ENCODE measurements at regions not wholly inside any gene's neighbourhood (a gene's known extent, or its start where the extent isn't known, plus 50 kb on each side); places are given as distances from the start of the nearest gene placed in this dataset.

DNA sequence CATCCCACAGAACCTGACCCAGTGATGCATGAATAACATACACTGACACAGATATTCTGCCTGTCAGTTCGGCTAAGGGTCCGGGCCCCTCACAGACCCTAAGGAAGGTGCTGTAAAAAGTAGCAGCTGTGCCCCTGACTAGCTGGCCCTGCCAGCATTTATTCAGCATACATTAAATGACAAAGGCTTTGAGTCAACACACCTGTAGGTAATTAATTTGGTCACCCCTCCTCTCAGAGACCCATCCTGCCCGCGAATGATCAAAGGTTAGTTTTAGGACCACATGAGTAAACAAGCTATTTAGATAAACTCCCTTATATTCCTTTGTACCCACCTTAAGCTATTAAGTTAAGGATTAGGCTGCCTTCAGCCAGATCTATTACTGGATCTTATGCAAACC is 429.0 kb upstream of the NWD2 start:
- H3K27me3 Mint-ChIP-seq (ENCODE audit: unreplicated experiment) = no peaks in the 10 kb centered on the region
- no peaks in the 10 kb centered on the region for H3K4me1 Mint-ChIP-seq (ENCODE audit: low read depth, unreplicated experiment)
- no peak overlapping the region for H3K27ac Mint-ChIP-seq (ENCODE audit: unreplicated experiment)
- H3K4me3 Mint-ChIP-seq (ENCODE audit: low read depth, unreplicated experiment) = no peak overlapping the region
- H3K9me3 Mint-ChIP-seq (ENCODE audit: low read depth, unreplicated experiment) = no peaks in the 10 kb centered on the region
- no peak for DNase-seq
- no peaks in the 10 kb centered on the region for H3K36me3 Mint-ChIP-seq (ENCODE audit: insufficient read depth, unreplicated experiment)
- TF ChIP-seq, protein P1, sequence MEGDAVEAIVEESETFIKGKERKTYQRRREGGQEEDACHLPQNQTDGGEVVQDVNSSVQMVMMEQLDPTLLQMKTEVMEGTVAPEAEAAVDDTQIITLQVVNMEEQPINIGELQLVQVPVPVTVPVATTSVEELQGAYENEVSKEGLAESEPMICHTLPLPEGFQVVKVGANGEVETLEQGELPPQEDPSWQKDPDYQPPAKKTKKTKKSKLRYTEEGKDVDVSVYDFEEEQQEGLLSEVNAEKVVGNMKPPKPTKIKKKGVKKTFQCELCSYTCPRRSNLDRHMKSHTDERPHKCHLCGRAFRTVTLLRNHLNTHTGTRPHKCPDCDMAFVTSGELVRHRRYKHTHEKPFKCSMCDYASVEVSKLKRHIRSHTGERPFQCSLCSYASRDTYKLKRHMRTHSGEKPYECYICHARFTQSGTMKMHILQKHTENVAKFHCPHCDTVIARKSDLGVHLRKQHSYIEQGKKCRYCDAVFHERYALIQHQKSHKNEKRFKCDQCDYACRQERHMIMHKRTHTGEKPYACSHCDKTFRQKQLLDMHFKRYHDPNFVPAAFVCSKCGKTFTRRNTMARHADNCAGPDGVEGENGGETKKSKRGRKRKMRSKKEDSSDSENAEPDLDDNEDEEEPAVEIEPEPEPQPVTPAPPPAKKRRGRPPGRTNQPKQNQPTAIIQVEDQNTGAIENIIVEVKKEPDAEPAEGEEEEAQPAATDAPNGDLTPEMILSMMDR (IDR thresholded peaks at IDR 0.05; ENCODE audit: unreplicated experiment) = no peak
- CTCF ChIA-PET = no interaction called here
- intact Hi-C loops (cut with micrococcal nuclease; ENCODE audit: unreplicated experiment) = no loop called here
- no TSS peak for BruUV-seq (replicated peaks)

DNA sequence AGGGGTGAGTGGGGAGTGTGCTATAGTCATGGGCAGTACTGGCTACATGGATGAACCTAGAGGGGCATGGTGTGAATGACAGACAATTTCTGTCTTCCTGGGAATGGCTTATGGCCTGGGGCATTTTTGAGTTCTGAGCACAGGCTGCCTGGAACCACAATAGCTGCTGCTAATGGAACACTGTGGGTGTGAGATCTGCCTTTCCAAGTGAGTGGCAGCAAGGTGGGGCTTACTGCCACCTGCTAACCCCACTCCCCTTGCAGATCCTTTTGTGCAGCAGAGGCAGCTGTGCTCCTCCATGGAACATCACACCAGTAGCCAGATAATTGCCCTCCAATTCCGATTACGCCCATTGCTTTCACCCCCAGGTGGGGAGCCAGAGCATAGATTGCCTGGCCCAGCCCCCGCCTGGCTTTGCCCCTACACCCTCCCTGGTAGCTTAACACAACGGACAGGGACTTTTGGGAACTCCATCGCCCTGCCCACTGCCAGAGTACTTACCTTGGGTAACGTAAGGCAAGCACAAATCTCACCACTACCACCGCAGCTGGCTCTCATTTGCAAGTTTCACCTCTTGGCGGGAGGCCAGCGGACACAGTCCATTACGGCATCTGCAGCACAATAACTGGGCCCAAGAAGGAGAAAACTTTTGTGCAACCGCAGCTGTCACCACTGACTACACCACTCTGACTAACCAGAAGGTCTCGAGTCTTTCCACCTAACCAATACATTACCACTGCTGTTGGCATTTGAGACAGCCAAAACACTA is 421.2 kb upstream of the NWD2 start:
- Mint-ChIP-seq H3K4me1 (ENCODE audit: low read depth, unreplicated experiment) (no peaks in the 10 kb centered on the region), H3K9me3 (ENCODE audit: low read depth, unreplicated experiment) (no peaks in the 10 kb centered on the region), H3K36me3 (ENCODE audit: insufficient read depth, unreplicated experiment) (no peaks in the 10 kb centered on the region), H3K4me3 (ENCODE audit: low read depth, unreplicated experiment) (no peak overlapping the region), H3K27ac (ENCODE audit: unreplicated experiment) (no peak overlapping the region), H3K27me3 (ENCODE audit: unreplicated experiment) (no peaks in the 10 kb centered on the region)
- BruUV-seq (replicated peaks) = no TSS peak
- intact Hi-C loops (cut with micrococcal nuclease; ENCODE audit: unreplicated experiment) = no loop called here
- CTCF ChIA-PET = no interaction called here
- no peak for DNase-seq
- TF ChIP-seq, protein P1 (IDR thresholded peaks at IDR 0.05; ENCODE audit: unreplicated experiment) = no peak

DNA sequence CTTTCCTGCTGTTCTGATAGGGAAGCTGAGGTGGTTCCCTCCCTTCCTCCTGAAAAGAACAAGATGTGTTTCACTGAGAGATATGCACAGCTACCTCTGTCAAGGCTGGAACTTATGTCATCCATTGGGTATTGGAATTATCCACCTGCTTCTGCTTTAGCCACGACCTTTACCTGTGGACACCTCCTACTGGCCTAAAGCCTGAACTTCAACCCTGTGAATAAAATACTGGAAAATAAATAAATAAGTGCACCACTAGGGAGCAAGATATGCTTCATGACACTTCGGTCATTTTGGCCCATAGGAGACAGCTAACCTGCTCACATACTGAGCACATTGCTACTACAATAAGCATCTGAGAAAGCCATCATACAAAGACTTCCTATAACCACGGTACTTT is 419.9 kb upstream of the NWD2 start:
- H3K4me3 Mint-ChIP-seq (ENCODE audit: low read depth, unreplicated experiment) = no peak overlapping the region
- H3K4me1 Mint-ChIP-seq (ENCODE audit: low read depth, unreplicated experiment) = no peaks in the 10 kb centered on the region
- H3K27ac Mint-ChIP-seq (ENCODE audit: unreplicated experiment) = no peak overlapping the region
- intact Hi-C loops (cut with micrococcal nuclease; ENCODE audit: unreplicated experiment) = no loop called here
- H3K9me3 Mint-ChIP-seq (ENCODE audit: low read depth, unreplicated experiment) = no peaks in the 10 kb centered on the region
- no TSS peak for BruUV-seq (replicated peaks)
- CTCF ChIA-PET = no interaction called here
- no peaks in the 10 kb centered on the region for H3K27me3 Mint-ChIP-seq (ENCODE audit: unreplicated experiment)
- TF ChIP-seq, protein P1 (IDR thresholded peaks at IDR 0.05; ENCODE audit: unreplicated experiment) = no peak
- DNase-seq = no peak
- no peaks in the 10 kb centered on the region for H3K36me3 Mint-ChIP-seq (ENCODE audit: insufficient read depth, unreplicated experiment)

DNA sequence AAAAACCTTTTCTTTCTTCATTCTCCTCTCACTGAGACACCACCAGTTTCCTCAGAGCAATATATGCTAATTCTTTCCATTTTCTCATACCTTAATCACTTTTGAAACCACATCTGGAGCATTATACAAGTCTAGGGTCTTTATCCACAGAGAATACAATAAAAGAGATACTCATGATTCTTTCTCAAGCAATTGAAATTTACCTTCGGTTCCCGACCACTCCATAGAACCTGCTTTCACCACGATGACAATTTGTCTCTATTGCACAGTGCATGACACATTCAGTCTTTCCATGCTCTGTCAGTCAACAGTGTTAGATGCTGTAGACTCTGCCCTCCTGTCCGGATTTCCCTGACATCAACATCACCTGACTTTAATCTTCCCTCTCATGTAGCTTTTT is 409.3 kb upstream of the NWD2 start:
- no peak overlapping the region for H3K4me3 Mint-ChIP-seq (ENCODE audit: low read depth, unreplicated experiment)
- no peaks in the 10 kb centered on the region for H3K36me3 Mint-ChIP-seq (ENCODE audit: insufficient read depth, unreplicated experiment)
- H3K27me3 Mint-ChIP-seq (ENCODE audit: unreplicated experiment) = no peaks in the 10 kb centered on the region
- intact Hi-C loops (cut with micrococcal nuclease; ENCODE audit: unreplicated experiment) = no loop called here
- no peaks in the 10 kb centered on the region for H3K9me3 Mint-ChIP-seq (ENCODE audit: low read depth, unreplicated experiment)
- no peak overlapping the region for H3K27ac Mint-ChIP-seq (ENCODE audit: unreplicated experiment)
- CTCF ChIA-PET = no interaction called here
- no TSS peak for BruUV-seq (replicated peaks)
- H3K4me1 Mint-ChIP-seq (ENCODE audit: low read depth, unreplicated experiment) = no peaks in the 10 kb centered on the region
- TF ChIP-seq, protein P1 (IDR thresholded peaks at IDR 0.05; ENCODE audit: unreplicated experiment) = no peak
- DNase-seq = no peak

Data from Calu3 (cell line).